Epithelial cell of esophagus (primary cell): ENCODE measurements at regions not wholly inside any gene's neighbourhood (a gene's known extent, or its start where the extent isn't known, plus 50 kb on each side); places are given as distances from the start of the nearest gene placed in this dataset.

Experiments used
- DNase-seq: peaks from one replicate; pipeline ENCODE4 v3.0.0; 2010; ENCODE audit warnings: low read depth
- H3K4me3 ChIP-seq: 2 replicates; pipeline ENCODE4 v1.5.1; 2011; ENCODE audit warnings: mild to moderate bottlenecking, low read length, control low read depth
- TF ChIP-seq, protein P1 (sequence below): IDR thresholded peaks from 2 replicates; pipeline ENCODE4 v1.5.1; 2011; ENCODE audit warnings: low read depth, mild to moderate bottlenecking, low read length, control low read depth, inconsistent platforms; ENCODE audit not compliant: insufficient read depth; ENCODE audit errors: missing control alignments

DNA sequence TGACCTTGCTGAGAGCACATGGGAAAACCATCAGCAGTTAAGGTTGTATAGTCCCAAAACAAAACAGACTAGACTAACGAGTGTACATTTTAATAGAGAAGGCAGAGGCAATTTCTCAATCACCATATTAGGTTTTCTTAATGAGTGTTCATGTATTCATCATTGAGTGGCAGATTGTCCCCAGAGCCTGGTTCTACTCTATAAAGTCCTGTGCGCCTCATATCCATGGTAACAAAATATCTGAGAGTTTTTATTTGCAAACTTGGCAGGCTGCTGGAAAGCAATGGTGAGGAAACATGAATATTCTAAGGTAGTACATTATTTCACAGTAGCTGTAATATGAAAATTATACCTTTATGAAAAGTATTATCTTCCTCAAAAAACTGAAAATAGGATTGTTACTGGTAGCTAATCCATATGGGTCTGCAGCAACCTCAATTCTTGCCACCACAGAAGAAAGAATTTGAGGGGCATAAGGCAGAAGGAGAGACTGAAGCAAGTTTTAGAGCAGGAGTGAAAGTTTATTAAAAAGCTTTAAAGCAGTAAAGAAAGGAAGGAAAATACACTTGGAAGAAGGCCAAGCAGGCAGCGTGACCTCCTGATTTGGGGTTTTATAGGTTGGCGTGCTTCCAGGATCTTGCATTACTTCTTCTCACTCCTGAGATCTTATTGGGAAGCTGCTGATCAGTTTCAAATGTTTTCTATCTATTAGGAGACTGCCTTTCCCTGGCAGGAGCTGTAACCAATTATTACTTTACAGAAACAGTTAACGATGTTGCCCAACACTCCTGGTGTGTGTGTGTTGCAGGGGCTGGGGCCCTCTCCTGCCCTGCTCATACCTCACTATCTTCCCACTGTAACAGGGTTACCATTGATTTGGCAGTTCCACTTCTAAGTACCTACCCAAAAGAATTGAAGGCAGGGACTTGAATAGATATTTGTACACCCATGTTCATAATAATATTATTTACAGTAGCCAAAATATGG lies 154.0 kb upstream of the NUDT4 start:
- no peak overlapping the region for H3K4me3 ChIP-seq
- TF ChIP-seq, protein P1, sequence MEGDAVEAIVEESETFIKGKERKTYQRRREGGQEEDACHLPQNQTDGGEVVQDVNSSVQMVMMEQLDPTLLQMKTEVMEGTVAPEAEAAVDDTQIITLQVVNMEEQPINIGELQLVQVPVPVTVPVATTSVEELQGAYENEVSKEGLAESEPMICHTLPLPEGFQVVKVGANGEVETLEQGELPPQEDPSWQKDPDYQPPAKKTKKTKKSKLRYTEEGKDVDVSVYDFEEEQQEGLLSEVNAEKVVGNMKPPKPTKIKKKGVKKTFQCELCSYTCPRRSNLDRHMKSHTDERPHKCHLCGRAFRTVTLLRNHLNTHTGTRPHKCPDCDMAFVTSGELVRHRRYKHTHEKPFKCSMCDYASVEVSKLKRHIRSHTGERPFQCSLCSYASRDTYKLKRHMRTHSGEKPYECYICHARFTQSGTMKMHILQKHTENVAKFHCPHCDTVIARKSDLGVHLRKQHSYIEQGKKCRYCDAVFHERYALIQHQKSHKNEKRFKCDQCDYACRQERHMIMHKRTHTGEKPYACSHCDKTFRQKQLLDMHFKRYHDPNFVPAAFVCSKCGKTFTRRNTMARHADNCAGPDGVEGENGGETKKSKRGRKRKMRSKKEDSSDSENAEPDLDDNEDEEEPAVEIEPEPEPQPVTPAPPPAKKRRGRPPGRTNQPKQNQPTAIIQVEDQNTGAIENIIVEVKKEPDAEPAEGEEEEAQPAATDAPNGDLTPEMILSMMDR, result no peak
- peak; percentile 32 for DNase-seq

- no peak overlapping the region for H3K4me3 ChIP-seq
- DNase-seq, result no peak
- TF ChIP-seq, protein P1, result no peak
Observed at GRCh38 chr12:93225094-93225493, 152.6 kb upstream of the NUDT4 start.

GRCh38 chr12:93226361-93226760 lies 151.4 kb upstream of the NUDT4 start:
- H3K4me3 ChIP-seq, result no peak overlapping the region
- TF ChIP-seq, protein P1, result no peak
- no peak for DNase-seq

- DNase-seq, result peak; percentile 91
- TF ChIP-seq, protein P1, result no peak
Observed at GRCh38 chr12:93229494-93230325, 148.0 kb upstream of the NUDT4 start.

GRCh38 chr12:93230326-93230720 lies 147.4 kb upstream of the NUDT4 start:
- TF ChIP-seq, protein P1, result no peak
- no peak overlapping the region for H3K4me3 ChIP-seq
- no peak for DNase-seq

More at GRCh38 chr12:93229494-93230325, 148.0 kb upstream of the NUDT4 start:
- H3K4me3 ChIP-seq, result no peak overlapping the region

GRCh38 chr12:93231938-93232337 lies 145.8 kb upstream of the NUDT4 start:
- TF ChIP-seq, protein P1, result no peak
- no peak for DNase-seq

More at GRCh38 chr12:93231938-93232337, 145.8 kb upstream of the NUDT4 start:
- no peak overlapping the region for H3K4me3 ChIP-seq
